ENCODE measurements at regions not wholly inside any gene's neighbourhood (a gene's known extent, or its start where the extent isn't known, plus 50 kb on each side); places are given as distances from the start of the nearest gene placed in this dataset.
"Not testable (repeated sequence)": the region's sequence is repeated elsewhere in the genome, so short reads cannot be mapped to it uniquely, and the experiment has no call there.

- no peaks in the 10 kb centered on the region for H3K4me1 ChIP-seq
- no peak overlapping the region for H3K27ac ChIP-seq
- TF ChIP-seq CTCF (IDR thresholded peaks at IDR 0.05): no peak
- TF ChIP-seq EP300 (IDR thresholded peaks at IDR 0.05; ENCODE audit: low read depth): no peak
- no peak for TF ChIP-seq POLR2A (IDR thresholded peaks at IDR 0.05)
- TF ChIP-seq POLR2AphosphoS5 (IDR thresholded peaks at IDR 0.05): no peak
- H3K36me3 ChIP-seq: no peaks in the 10 kb centered on the region
- 38 to 61% methylated on average over 1 of the region's 1 CpG for WGBS, 2 donors (ENCODE audit: low coverage in 1 of 2)
- no peak for DNase-seq
- in situ Hi-C loops (cut with MboI; ENCODE audit: low pct_ligation_motif_present in 1 of 4, low pct_unique_long_range_greater_than_20kb in 1 of 4, low sequenced_read_pairs in 3 of 4) (no loop called here), intact Hi-C loops (cut with DNase I; ENCODE audit: low total_unique reads) (no loop called here)
- H3K27me3 ChIP-seq: no peaks in the 10 kb centered on the region
- no peaks in the 10 kb centered on the region for H3K9me3 ChIP-seq
- H3K4me3 ChIP-seq: no peak overlapping the region
These were observed 114.2 kb upstream of the FAT4 start for GRCh38 chr4:125200556-125200955.

GRCh38 chr4:125198916-125199315, 115.8 kb upstream of the FAT4 start:
- Histone ChIP-seq H3K4me3 (no peak overlapping the region), H3K36me3 (no peaks in the 10 kb centered on the region), H3K4me1 (no peaks in the 10 kb centered on the region), H3K9me3 (no peaks in the 10 kb centered on the region), H3K27me3 (no peaks in the 10 kb centered on the region), H3K27ac (no peak overlapping the region)
- in situ Hi-C loops (cut with MboI; ENCODE audit: low pct_ligation_motif_present in 1 of 4, low pct_unique_long_range_greater_than_20kb in 1 of 4, low sequenced_read_pairs in 3 of 4) (no loop called here), intact Hi-C loops (cut with DNase I; ENCODE audit: low total_unique reads) (no loop called here)
- no peak for TF ChIP-seq CTCF (IDR thresholded peaks at IDR 0.05)
- TF ChIP-seq POLR2AphosphoS5 (IDR thresholded peaks at IDR 0.05): no peak
- no peak for TF ChIP-seq EP300 (IDR thresholded peaks at IDR 0.05; ENCODE audit: low read depth)
- TF ChIP-seq POLR2A (IDR thresholded peaks at IDR 0.05): no peak
- DNase-seq: no peak
- 69 to 83% methylated on average over 2 of the region's 2 CpGs for WGBS, 2 donors (ENCODE audit: low coverage in 1 of 2)

GRCh38 chr4:125191874-125192459, 122.8 kb upstream of the FAT4 start:
- H3K4me3 ChIP-seq; H3K27me3 ChIP-seq; in situ Hi-C loops (cut with MboI; ENCODE audit: low pct_ligation_motif_present in 1 of 4, low pct_unique_long_range_greater_than_20kb in 1 of 4, low sequenced_read_pairs in 3 of 4); intact Hi-C loops (cut with DNase I; ENCODE audit: low total_unique reads); H3K9me3 ChIP-seq; DNase-seq; H3K36me3 ChIP-seq; H3K27ac ChIP-seq; H3K4me1 ChIP-seq: not testable (repeated sequence)
- WGBS, 2 donors (ENCODE audit: low coverage in 1 of 2): 95% methylated on average over 29 of the region's 30 CpGs; no CpG with 5 or more reads in 1 of the 2 donors

GRCh38 chr4:125191232-125191631, 123.5 kb upstream of the FAT4 start:
- no peak for DNase-seq
- no peak for TF ChIP-seq POLR2A (IDR thresholded peaks at IDR 0.05)
- no peak for TF ChIP-seq EP300 (IDR thresholded peaks at IDR 0.05; ENCODE audit: low read depth)
- TF ChIP-seq POLR2AphosphoS5 (IDR thresholded peaks at IDR 0.05): no peak
- no peak for TF ChIP-seq CTCF (IDR thresholded peaks at IDR 0.05)
- in situ Hi-C loops (cut with MboI; ENCODE audit: low pct_ligation_motif_present in 1 of 4, low pct_unique_long_range_greater_than_20kb in 1 of 4, low sequenced_read_pairs in 3 of 4) (no loop called here), intact Hi-C loops (cut with DNase I; ENCODE audit: low total_unique reads) (no loop called here)
- Histone ChIP-seq H3K4me3 (no peak overlapping the region), H3K27me3 (no peaks in the 10 kb centered on the region), H3K9me3 (no peaks in the 10 kb centered on the region), H3K36me3 (no peaks in the 10 kb centered on the region), H3K27ac (no peak overlapping the region), H3K4me1 (no peaks in the 10 kb centered on the region)
- 91 to 94% methylated on average over 3 of the region's 3 CpGs for WGBS, 2 donors (ENCODE audit: low coverage in 1 of 2)

Data from transverse colon (tissue), 4 donors.